Skeletal muscle tissue (tissue), 3 donors: ENCODE measurements at regions not wholly inside any gene's neighbourhood (a gene's known extent, or its start where the extent isn't known, plus 50 kb on each side); places are given as distances from the start of the nearest gene placed in this dataset.

ENCODE experiments used
- H3K27ac ChIP-seq: one replicate; pipeline ENCODE4 v1.7.0; 2013; ENCODE audit warnings: mild to moderate bottlenecking, low read depth, low read length, inconsistent platforms
- H3K27me3 ChIP-seq, 3 donors: one replicate each; pipeline ENCODE4 v1.7.0; 2013; ENCODE audit warnings: low read length in 3 of 3; ENCODE audit not compliant: control insufficient read depth in 3 of 3, insufficient read depth in 3 of 3
- H3K36me3 ChIP-seq, 3 donors: one replicate each; pipeline ENCODE4 v1.7.0; 2013; ENCODE audit warnings: low read length in 3 of 3; ENCODE audit not compliant: control insufficient read depth in 3 of 3, insufficient read depth in 3 of 3
- H3K4me1 ChIP-seq, 3 donors: one replicate each; pipeline ENCODE4 v1.7.0; 2013; ENCODE audit warnings: low read length in 3 of 3, mild to moderate bottlenecking in 3 of 3; ENCODE audit not compliant: control insufficient read depth in 3 of 3, insufficient read depth in 3 of 3
- H3K4me3 ChIP-seq, 3 donors: one replicate each; pipeline ENCODE4 v1.7.0; 2013; ENCODE audit warnings: low read length in 3 of 3
- H3K9ac ChIP-seq, 3 donors: one replicate each; pipeline ENCODE4 v1.7.0; 2013; ENCODE audit warnings: low read length in 3 of 3, mild to moderate bottlenecking in 3 of 3, moderate library complexity in 2 of 3, low read depth in 1 of 3
- H3K9me3 ChIP-seq, 3 donors: one replicate each; pipeline ENCODE4 v1.7.0; 2013; ENCODE audit warnings: low read length in 3 of 3; ENCODE audit not compliant: control insufficient read depth in 3 of 3
- donor health status: Osteomylitis.

- no peak overlapping the region for H3K9ac ChIP-seq
- no peaks in the 10 kb centered on the region for H3K36me3 ChIP-seq
- no peaks in the 10 kb centered on the region for H3K9me3 ChIP-seq
- peaks cover 6 to 17% (median 11%) of the 10 kb centered on the region in 3 donors for H3K4me1 ChIP-seq
- no peak overlapping the region for H3K27ac ChIP-seq
- H3K4me3 ChIP-seq = no peak overlapping the region
- no peaks in the 10 kb centered on the region for H3K27me3 ChIP-seq
Measured at GRCh38 chr4:24103434-24104157, 213.7 kb upstream of the PPARGC1A start.

- no peak overlapping the region for H3K27ac ChIP-seq
- H3K9me3 ChIP-seq = no peaks in the 10 kb centered on the region
- H3K4me1 ChIP-seq = peaks cover 6 to 17% (median 11%) of the 10 kb centered on the region in 3 donors
- H3K36me3 ChIP-seq = no peaks in the 10 kb centered on the region
- no peak overlapping the region for H3K9ac ChIP-seq
- H3K27me3 ChIP-seq = no peaks in the 10 kb centered on the region
- no peak overlapping the region for H3K4me3 ChIP-seq
Measured at GRCh38 chr4:24102621-24103020, 212.8 kb upstream of the PPARGC1A start.

- no peaks in the 10 kb centered on the region for H3K36me3 ChIP-seq
- no peak overlapping the region for H3K4me3 ChIP-seq
- no peak overlapping the region for H3K27ac ChIP-seq
- no peaks in the 10 kb centered on the region for H3K9me3 ChIP-seq
- no peaks in the 10 kb centered on the region for H3K4me1 ChIP-seq
- H3K9ac ChIP-seq = no peak overlapping the region
- no peaks in the 10 kb centered on the region for H3K27me3 ChIP-seq
Measured at GRCh38 chr4:24096603-24097002, 206.8 kb upstream of the PPARGC1A start.

DNA sequence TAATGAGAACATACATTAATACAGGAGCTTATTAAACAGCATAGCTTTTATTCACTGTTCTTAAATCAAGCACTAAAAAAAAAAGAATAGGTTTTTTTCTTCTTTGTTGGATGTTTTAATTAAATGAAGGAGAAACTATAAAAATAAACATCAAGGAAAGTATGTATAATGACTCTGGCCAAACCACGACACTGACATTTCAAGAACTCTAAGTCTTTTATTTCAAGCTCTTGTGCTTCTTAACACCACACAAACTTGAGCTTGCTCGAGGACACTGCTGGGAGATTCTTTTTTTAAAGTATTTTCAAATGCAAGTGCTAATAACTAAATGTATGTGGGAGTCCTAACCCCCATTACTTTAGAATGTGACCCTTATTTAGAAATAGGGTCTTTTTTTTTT, 204.9 kb upstream of the PPARGC1A start:
- Histone ChIP-seq H3K4me3 (no peak overlapping the region), H3K4me1 (no peaks in the 10 kb centered on the region), H3K36me3 (no peaks in the 10 kb centered on the region), H3K27me3 (no peaks in the 10 kb centered on the region), H3K9ac (no peak overlapping the region), H3K9me3 (no peaks in the 10 kb centered on the region), H3K27ac (no peak overlapping the region)

DNA sequence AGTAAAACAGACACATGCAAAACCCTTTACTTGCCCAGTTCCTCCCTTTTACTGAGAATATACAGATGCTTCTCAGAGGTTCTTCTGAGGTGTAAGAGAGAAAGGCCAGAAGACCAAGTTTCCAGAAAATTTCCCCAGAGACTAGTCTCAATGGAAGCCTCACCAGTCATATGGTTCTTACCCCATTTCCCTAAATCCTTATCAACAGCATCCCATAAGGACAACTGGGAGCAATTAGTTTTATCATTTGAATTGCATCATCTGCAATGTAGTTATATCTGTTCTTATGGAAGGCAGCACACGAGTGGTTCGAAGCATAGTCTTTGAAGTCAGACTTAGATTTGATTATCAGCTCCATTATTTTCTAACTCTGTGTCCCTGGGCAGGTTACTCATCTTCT, 203.6 kb upstream of the PPARGC1A start:
- no peak overlapping the region for H3K9ac ChIP-seq
- H3K27ac ChIP-seq = no peak overlapping the region
- H3K4me3 ChIP-seq = no peak overlapping the region
- H3K36me3 ChIP-seq = no peaks in the 10 kb centered on the region
- no peaks in the 10 kb centered on the region for H3K27me3 ChIP-seq
- no peaks in the 10 kb centered on the region for H3K4me1 ChIP-seq
- H3K9me3 ChIP-seq = no peaks in the 10 kb centered on the region

GRCh38 chr4:24091639-24092233, 201.9 kb upstream of the PPARGC1A start:
- no peak overlapping the region for H3K27ac ChIP-seq
- no peak overlapping the region for H3K9ac ChIP-seq
- H3K36me3 ChIP-seq = no peaks in the 10 kb centered on the region
- no peaks in the 10 kb centered on the region for H3K9me3 ChIP-seq
- no peak overlapping the region for H3K4me3 ChIP-seq
- no peaks in the 10 kb centered on the region for H3K4me1 ChIP-seq
- H3K27me3 ChIP-seq = no peaks in the 10 kb centered on the region

DNA sequence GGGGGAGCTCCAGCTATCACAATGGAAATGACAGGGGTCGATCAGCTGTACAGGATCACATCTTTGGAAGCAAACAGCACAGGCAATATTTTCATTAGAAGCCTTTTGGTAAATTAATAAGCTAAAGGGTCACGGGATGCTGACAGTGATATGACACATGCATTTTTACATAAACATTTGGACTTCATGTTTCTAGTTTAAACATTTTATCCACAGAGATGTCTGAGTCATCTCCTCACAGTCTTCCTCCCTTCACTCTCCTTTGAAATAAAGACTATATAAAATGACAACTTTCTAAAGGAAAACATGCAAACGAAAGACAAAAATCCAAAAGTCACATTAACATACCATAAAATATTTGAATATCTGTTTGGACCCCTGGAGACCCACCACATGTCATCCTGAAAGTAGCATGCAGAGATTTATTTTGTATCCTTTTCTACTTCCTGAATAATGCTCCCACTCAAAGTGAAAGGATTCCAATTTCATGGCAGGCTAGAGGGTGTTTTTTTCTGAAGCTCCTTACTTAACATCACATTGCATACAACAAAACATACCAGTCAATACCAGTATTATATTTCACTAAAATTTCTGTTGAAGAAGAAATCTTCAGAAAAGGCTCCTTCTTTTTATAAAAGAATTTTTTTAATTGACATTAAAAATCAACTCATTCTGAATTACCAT, 200.1 kb upstream of the PPARGC1A start:
- no peaks in the 10 kb centered on the region for H3K27me3 ChIP-seq
- no peaks in the 10 kb centered on the region for H3K4me1 ChIP-seq
- no peaks in the 10 kb centered on the region for H3K36me3 ChIP-seq
- H3K9me3 ChIP-seq = no peaks in the 10 kb centered on the region
- H3K4me3 ChIP-seq = no peak overlapping the region
- H3K9ac ChIP-seq = no peak overlapping the region
- H3K27ac ChIP-seq = no peak overlapping the region

DNA sequence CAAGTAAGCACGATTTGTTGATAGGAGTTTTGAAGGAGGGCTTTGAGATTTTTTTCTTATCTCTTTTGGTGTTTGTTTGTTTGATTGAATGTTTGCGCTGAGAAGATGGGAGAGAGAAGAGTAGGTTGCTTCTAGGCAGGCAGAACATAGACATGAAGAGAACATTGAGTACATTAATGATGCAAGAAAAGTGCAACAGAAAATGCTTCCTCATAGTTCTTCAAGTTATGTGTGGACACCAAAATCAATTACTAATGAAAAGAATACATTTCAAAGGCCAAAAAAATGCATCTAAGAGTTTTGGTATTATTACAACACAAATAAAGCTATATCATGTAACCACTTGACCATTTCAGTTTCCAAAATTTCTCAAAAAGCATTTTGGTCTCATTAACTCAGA, 191.0 kb upstream of the PPARGC1A start:
- no peaks in the 10 kb centered on the region for H3K27me3 ChIP-seq

DNA sequence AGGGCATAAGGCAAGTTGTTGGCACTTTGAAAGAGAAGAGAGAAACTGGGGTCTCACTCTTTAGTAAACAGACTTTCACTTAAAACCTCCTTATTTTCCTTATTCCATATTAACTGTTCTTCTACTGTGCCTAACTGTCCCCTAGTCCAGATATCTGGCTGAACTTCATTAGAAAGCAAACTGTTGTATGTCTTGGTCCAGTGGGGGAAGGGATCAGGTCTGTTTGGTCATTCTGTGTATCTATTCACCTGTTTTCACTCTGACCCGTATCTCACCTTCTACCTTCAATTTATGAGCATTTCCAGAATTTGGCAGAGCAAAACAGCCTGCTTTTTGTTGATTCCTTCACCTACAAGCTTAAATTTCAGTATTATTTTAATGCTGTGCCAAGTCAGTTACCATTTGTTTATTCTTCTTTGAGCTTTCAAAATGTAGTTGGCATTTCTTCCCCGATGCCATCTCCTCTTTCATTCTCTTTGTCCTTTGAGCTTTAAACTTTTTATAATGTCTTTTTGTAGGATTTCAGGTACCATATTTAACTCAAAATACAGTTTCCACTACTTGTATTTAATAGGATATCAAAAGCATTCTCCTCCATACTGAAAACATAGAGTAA, 188.6 kb upstream of the PPARGC1A start:
- Histone ChIP-seq H3K27me3 (no peaks in the 10 kb centered on the region), H3K9ac (no peak overlapping the region), H3K36me3 (no peaks in the 10 kb centered on the region), H3K4me3 (no peak overlapping the region), H3K4me1 (no peaks in the 10 kb centered on the region), H3K27ac (no peak overlapping the region), H3K9me3 (no peaks in the 10 kb centered on the region)

More for the DNA sequence above, 191.0 kb upstream of the PPARGC1A start:
- Histone ChIP-seq H3K36me3 (no peaks in the 10 kb centered on the region), H3K4me1 (no peaks in the 10 kb centered on the region), H3K9me3 (no peaks in the 10 kb centered on the region), H3K9ac (no peak overlapping the region), H3K4me3 (no peak overlapping the region), H3K27ac (no peak overlapping the region)

- H3K9ac ChIP-seq = no peak overlapping the region
- H3K27me3 ChIP-seq = no peaks in the 10 kb centered on the region
- H3K9me3 ChIP-seq = no peaks in the 10 kb centered on the region
- H3K36me3 ChIP-seq = no peaks in the 10 kb centered on the region
- no peaks in the 10 kb centered on the region for H3K4me1 ChIP-seq
- no peak overlapping the region for H3K4me3 ChIP-seq
- no peak overlapping the region for H3K27ac ChIP-seq
Measured at GRCh38 chr4:24076811-24077210, 187.0 kb upstream of the PPARGC1A start.
